GM19467 (cell line): ENCODE measurements at regions not wholly inside any gene's neighbourhood (a gene's known extent, or its start where the extent isn't known, plus 50 kb on each side); places are given as distances from the start of the nearest gene placed in this dataset.
"Not testable (repeated sequence)": the region's sequence is repeated elsewhere in the genome, so short reads cannot be mapped to it uniquely, and the experiment has no call there.

Experiments used
- ATAC-seq: cut with Tn5 transposase; IDR thresholded peaks from one replicate; pipeline ENCODE4 v1.9.1; 2021; ENCODE audit warnings: mild to moderate bottlenecking, moderate library complexity; ENCODE audit not compliant: unreplicated experiment

GRCh38 chr17:37859451-37859850 lies 64.8 kb upstream of the TBC1D3K start:
- no peak for ATAC-seq

- ATAC-seq: not testable (repeated sequence)
These were observed 65.8 kb upstream of the TBC1D3K start for GRCh38 chr17:37858391-37858790.

- no peak for ATAC-seq
These were observed 68.0 kb upstream of the TBC1D3K start for GRCh38 chr17:37856245-37856644.

DNA sequence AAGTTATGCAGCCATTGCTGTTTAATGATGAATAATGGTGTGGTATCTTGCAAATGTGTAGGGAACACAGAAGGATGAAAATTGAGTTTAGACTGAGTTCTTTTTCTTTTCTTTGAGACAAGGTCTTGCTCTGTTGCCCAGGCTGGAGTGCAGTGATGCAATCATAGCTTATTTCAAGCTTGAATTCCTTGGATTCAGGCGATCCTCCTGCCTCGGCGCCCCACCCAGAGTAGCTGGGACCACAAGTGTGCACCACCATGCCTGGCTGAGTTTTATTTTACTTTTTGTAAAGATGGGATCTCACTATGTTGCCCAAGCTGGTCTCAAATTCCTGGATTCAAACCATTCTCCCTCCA lies 74.6 kb upstream of the TBC1D3K start:
- ATAC-seq: no peak

DNA sequence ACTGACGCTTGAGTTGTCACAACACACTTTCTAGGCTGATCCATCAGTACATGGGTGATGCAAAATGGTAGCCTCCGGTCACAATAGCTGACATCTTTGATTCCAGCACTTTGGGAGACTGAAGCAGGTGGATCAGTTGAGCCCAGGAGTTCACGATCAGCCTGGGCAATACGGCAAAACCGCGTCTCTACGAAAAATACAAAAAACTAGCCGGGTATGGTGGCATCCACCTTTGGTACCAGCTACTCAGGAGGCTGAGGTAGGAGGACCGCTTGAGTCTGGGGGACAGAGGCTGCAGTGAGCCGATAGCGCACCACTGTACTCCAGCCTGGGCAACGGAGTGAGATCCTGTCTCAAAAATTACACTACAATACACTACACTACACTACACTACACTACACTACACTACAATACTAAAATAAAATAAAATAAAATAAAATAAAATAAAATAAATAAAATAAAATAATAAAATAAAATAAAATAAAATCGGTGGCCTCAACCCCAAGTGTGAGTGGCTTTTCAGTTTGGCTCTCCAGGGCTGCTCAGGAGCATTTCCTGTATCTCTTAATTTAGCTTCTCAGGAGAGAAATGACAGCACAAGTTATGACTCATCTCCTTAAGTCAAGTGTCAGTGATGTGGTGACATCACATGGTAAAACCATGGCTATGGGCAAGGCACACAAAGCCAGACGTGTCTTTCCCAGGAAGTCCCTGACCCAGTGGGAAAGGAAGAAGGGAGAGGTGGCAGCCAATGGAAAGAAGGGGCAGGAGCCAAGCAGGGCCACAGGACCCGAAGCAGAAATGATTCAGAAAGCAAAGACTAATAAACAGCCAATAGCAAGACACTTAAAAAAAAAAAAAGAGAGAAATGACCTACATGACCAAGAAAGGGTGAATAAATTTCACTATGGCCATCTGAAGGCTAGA lies 75.3 kb upstream of the TBC1D3K start:
- ATAC-seq: no peak

DNA sequence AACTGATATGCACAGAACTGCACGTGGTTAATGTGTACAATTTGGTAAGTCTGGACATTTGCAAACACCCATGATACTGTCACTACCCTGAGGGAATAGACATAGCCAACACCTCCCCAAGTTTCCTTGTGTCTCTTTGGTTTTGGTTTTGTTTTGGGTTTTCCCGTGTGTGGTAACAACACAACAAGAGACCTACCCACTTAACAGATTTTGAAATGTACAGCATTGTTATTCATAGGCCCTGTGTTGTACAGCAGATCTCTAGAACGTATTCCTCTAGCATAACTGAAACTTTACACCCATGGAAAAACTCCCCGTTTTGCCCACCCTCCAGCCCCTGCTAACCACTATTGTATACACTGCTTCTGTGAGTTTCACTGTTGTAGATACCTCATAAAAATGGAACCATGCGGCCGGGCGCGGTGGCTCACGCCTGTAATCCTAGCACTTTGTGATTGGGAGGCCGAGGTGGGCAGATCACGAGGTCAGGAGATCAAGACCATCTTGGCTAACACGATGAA lies 76.3 kb upstream of the TBC1D3K start:
- no peak for ATAC-seq

GRCh38 chr17:37847102-37847501 lies 77.1 kb upstream of the TBC1D3K start:
- ATAC-seq: no peak

DNA sequence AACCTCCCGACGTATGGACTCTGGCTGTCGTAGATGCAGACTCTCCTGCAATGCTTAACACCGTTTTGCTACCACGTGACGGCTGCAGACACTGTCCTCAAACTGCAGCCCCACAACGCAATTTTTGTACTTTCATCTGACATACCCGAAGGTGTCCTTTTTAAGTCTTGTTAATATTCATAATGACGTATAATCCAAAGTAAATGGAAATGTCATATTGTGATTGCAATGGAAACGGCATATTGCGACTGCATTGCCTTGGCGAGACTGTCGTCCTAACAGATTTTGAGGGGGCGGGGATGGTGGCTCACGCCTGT lies 79.3 kb upstream of the TBC1D3K start:
- no peak for ATAC-seq

- no peak for ATAC-seq
These were observed 79.8 kb upstream of the TBC1D3K start for GRCh38 chr17:37844158-37844976.

DNA sequence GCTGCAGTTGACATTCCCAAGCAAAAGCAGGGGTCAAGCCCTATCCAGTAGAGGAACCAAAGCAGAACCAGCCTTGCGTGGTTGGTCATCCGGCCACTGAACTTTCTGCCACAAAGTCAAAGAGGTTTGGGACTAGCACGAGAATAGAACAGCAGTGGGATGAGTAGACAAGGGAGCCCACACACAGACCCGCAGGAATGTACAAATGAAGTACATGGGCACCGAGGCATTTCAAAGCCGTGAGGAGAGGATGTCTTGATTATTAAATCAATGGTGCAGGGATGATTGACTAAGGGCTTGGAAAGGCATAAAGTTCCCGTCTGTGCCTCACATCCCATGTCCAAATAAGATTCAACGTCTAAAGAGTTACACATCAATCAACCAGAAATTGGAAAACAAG lies 81.8 kb upstream of the TBC1D3K start:
- no peak for ATAC-seq

DNA sequence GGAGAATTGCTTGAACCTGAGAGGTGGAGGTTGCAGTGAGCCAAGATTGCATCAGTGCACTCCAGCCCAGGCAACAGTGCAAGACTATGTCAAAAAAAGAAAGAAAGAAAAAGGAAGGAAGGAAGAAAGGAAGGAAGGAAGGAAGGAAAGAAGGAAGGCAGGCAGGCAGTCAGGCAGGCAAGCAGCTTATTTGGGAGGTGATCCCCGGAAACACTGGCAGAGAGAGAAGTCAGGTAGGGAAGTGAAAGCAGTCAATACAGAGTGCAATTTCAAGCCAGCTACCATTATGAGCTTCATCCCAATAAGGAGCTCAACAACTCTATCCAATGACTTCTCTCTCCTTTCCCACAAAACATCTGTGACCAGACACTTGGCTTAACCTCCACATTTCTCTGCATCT lies 83.0 kb upstream of the TBC1D3K start:
- ATAC-seq: no peak

- ATAC-seq: no peak
These were observed 83.6 kb upstream of the TBC1D3K start for GRCh38 chr17:37840576-37840975.

- no peak for ATAC-seq
These were observed 84.8 kb upstream of the TBC1D3K start for GRCh38 chr17:37839196-37839978.

GRCh38 chr17:37838276-37838675 lies 85.9 kb upstream of the TBC1D3K start:
- no peak for ATAC-seq

GRCh38 chr17:37836593-37836992 lies 87.6 kb upstream of the TBC1D3K start:
- no peak for ATAC-seq

GRCh38 chr17:37834168-37834567 lies 89.3 kb upstream of the HNF1B start:
- no peak for ATAC-seq

DNA sequence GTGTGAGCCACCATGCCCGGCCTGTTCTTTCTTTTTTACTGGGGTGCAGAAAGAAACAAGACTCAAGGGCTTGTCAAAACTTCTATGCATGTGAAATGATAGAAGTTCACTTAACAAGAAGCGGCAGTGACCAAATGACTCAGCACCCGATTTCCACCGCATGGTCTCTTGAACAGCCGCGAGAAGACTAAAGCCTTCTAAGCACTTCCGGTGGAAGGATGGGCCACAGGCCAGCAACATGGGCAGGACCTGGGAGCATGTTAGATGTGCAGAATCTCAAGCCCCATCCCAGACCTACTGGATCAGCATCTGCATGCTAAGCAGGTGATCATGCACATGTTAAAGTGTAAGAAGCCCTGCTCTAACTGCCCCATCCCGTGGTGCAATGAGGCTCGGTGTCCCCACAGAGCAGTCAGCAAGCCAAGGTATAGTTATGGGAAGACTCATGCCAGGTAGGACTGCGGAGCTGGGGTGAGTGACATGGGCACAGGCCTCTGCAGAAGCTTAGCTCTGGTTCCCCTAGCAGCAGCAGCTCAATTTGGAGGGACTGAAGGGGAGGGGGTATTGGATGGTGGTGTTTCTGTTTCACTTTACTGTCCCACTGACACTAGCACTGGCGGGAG lies 88.5 kb upstream of the HNF1B start:
- no peak for ATAC-seq

DNA sequence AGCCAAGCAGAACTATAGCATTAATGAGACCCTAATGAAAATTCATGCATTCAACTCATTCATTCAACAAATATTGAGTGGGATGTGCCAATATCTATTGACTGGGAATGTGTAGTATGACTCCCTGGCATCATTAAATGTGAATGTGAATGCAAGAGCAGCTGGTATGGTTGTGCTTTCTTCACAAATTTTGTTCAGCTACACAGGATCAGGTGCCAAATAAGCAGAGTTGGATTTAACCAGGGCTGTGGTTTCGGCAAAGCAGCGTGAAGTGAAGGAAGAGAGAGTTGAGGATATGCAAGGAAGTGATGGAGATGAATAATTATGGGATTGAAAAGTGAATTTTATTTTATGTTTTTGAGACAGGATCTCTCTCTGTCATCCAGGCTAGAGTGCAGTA lies 87.1 kb upstream of the HNF1B start:
- no peak for ATAC-seq

GRCh38 chr17:37831492-37831891 lies 86.6 kb upstream of the HNF1B start:
- no peak for ATAC-seq

DNA sequence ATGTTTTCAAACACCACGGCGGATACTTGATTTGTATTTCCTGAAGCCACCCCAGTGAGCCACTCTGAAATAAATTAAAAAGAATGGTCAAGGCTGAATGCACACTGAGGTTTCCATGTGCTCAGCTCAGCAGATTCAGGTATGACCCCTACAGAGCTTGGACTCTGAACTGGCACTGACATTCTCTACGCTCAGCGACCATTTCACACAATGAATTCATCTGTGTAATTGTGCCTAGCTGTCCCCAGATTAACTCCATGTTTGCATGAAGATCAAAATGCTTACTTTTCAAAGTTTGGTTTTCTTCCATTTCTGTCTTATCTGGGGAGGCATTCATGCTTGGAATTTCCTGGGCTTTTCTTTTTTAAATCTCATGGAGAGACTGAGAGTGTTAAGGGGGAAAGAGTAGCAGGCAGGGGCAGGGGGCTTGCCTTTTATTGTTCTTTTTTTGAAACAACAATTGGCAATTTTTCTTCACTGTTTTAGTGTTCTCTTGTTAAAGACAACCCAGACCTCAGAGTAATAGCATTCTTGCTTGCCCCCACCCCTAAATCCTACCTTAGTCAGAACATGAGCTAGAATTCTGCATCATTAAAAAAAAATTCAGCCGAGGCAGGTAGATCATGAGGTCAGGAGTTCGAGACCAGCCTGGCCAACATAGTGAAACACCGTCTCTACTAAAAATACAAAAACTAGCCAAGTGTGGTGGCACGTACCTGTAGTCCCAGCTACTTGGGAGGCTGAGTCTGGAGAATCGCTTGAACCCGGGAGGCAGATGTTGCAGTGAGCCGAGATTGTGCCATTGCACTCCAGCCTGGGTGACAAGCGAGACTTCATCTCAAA lies 85.5 kb upstream of the HNF1B start:
- peak; percentile 38 for ATAC-seq
